GM04503 (cell line): ENCODE measurements at regions not wholly inside any gene's neighbourhood (a gene's known extent, or its start where the extent isn't known, plus 50 kb on each side); places are given as distances from the start of the nearest gene placed in this dataset.

ENCODE experiments used
- DNase-seq: peaks from one replicate; pipeline ENCODE4 v3.0.0-alpha.2; 2012; ENCODE audit warnings: low read depth

DNA sequence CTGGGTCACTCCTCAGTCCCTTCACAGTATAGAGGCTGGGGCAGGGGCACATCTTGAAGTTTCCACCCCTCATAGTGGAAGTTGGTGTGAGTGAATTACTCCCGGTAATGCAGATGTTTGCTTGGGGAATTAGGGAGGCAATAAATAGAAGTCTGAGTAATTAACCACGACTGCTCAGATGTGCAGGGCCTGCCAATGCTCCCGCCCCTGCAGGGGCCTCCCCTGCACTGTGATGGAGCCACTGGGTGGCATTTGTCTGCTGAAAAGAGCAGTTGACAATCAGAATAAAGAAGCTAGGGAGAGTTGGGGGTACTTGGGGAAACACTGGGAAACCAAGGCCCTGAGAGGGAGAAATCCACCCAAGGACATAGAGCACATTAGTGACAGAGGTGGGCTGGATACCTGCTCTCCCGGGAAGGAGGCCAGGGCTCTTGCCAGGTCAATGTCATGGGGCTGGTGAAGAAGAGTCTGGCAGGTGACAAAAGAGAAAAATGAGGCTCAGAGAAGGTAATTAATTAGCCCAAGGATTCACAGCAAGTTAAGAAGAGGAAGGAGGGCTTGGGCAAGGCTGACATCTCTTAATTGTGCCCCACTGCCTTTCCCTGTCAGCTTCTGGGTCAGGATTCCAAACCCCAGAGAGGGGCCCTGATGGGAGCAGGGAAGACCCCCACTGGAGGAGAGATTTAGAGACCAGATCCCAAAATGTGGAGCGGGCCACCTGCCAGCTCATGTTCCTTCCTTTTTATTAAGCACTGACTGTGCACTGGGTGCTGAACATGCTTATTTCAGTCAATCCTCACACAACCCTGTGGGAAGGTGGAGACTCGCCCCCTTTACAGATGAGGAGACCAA, 436.2 kb downstream of the MATN1 start:
- no peak for DNase-seq

GRCh38 chr1:30286241-30286987, 437.0 kb downstream of the MATN1 start:
- DNase-seq = no peak

DNA sequence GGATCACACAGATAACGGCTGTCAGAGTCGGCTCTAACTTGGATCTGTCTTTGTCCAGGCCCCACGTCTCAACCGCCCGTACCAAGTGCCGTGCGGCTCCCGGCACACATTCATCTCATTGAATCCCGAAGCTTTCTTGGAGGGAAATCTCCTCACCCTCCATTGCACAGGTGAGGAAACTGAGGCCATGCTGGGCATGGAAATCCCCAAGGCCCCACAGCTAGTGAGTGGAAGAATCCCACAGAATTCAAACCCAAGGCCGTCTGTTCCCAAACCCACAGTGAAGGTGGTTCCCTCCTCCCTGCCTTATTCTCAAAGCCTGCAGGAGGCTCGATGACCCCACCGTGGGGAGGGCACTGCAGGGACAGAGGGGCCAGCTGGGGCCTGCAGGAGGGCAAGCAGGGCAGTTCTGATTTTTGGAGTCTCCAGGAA, 437.9 kb downstream of the MATN1 start:
- no peak for DNase-seq

DNA sequence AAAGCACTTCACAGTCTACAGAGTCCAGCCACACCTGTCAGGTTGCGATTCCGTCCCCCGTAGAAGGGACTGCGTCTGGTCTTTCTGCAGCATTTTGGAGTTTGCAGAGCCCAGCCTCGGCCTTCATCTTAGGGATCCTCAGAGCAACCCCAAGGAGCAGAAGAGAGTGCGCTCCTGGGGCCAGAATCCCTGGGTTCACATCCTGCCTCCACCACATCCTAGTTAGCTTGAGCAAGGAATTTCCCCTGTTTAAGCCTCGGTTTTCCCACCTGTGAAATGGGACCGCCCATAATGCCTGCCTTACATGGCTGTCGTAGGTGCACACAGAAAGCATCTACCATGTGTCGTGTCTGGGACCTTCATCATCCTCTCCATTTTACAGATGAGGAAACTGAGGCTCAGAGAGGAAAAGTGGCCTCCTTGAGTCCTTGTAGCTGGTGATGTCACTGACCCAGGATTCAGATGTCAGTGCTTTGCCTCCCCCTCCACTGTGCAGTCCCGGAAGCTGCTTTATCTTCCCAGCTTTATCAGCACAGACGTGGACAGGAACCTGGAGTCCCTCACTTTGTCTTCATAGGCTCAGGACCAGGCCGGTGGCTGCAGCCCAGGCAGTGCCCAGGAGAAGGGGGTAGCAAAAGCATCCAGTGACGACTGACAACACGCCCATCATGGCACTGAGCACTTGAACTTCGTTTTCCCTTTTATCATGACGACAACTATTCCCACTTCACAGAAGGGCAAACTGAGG, 438.5 kb downstream of the MATN1 start:
- no peak for DNase-seq

DNA sequence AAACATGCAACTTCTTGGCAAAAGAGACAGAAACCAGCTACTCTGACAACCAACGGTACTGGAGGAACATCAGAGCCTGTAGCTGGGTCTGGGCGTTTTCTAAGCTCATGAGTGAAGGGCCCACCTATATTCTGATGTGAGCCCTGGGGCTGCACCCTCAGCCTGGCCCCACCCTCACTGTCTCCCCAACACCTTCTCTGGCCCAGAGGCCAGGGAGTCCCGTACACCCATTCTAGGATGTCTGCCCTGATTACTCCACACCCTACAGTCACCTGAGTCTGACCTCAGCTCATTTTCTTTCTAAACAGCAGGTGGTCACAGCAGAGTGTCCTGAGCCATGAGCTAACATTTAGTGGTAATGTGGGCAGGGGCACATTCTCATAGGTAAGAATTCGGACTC, 439.2 kb downstream of the MATN1 start:
- no peak for DNase-seq

DNA sequence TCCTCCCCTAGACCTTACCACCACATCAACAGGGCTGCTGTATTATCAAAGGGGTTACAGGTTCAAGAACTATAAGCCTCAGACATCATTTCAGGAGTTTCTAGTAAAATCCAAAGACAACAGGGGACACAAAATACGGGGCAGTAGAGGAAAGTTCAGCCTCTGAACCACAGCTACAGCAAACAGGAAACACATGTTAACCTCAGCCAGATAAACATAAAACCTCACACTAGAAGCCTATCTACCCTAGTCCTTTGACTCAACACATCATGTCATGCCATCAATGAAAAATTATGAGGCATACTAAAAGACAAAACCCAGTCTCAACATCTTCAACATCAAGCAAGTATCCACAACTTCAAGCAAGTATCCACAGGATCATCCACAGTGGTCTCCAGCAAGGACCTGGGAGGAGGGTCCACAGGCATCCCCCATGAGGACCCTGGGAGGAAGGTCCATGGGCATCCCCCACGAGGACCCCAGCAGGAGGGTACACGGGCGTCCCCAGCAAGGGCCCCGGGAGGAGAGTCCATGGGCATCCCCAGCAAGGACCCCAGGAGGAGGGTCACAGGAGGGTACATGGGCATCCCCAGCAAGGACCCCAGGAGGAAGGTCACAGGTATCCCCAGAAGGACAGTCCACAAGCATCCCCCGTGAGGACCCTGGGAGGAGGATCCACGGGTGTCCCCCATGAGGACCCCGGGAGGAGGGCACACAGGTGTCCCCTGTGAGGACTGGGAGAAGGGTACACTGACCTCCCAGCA, 440.0 kb downstream of the MATN1 start:
- no peak for DNase-seq

DNA sequence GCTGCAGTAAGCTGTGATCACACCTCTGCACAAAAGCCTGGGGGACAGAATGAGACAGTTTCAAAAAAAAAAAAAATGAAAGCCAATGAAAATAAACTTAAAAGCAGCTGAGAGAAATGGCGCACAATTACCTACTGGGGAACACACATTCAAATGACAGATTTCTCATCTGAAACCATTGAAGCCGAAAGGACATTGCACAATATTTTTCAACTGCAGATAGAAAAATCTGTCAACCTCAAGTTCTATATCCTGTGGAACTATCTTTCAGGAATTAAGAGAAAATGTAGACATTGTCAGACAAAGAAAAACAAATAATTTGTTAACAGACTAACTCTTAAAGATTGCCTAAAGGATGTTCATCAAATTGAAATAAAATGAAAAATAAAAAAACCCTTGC, 442.8 kb downstream of the MATN1 start:
- DNase-seq = no peak

GRCh38 chr1:30277911-30278310, 445.5 kb downstream of the MATN1 start:
- no peak for DNase-seq

DNA sequence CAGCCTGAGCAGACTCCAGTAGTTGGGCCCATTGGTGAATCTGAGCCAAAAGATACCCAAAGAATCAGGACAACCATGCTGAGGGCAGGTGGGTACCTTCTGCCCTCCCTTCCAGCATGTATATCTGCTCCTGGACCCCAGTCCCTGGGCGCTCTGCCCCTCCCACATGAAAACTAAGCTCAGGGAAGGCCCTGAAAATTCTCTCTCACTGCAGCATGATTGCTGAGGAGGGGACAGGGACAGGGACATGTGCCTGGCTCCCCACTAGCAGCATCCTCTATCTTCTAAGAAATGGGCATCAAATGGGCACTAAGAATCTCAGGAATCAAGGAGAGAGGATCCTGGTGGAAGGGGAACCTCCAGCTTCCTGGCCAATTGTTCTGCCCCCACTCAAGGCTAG, 446.0 kb downstream of the MATN1 start:
- no peak for DNase-seq

DNA sequence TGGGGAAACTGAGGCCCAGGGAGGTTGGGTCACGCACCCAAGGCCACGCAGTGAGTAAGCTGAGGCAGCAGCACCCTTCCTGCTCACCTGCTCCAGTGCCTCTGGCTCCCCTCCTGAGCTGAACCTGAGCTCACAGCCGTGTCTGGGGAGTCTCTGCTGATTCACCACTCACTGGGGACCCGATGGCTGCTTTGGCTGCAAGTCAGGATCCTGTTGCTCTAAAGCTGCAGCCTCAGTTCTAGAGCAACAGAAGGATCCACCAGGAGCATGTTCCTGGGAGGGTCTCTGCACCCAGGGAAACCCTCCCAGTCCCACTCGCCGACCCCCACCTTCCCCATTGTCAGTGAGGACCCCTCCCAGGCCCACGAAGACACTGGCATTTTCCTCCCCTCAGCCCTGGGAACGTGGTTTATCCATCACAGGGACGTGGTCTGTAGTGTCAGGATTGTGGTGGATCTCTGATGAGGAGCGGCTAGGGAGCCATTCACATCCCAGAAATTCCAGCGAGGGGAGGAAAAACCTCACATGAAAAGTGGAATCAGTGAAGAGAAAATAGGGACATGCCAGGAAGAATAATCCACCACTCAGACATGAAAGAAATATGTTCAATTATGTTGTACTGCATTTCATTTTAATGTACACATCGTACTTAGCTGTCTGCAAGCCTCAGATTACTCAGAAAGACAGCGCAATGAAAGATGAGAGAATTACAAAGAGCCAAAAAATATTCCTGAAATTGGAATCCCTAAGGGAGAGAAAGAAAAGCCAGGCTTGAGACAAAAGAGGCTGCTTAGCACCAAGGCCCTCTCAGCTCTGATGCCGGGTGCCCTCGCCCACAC, 447.2 kb downstream of the MATN1 start:
- no peak for DNase-seq

- no peak for DNase-seq
Measured at GRCh38 chr1:30274976-30275621, 448.3 kb downstream of the MATN1 start.

DNA sequence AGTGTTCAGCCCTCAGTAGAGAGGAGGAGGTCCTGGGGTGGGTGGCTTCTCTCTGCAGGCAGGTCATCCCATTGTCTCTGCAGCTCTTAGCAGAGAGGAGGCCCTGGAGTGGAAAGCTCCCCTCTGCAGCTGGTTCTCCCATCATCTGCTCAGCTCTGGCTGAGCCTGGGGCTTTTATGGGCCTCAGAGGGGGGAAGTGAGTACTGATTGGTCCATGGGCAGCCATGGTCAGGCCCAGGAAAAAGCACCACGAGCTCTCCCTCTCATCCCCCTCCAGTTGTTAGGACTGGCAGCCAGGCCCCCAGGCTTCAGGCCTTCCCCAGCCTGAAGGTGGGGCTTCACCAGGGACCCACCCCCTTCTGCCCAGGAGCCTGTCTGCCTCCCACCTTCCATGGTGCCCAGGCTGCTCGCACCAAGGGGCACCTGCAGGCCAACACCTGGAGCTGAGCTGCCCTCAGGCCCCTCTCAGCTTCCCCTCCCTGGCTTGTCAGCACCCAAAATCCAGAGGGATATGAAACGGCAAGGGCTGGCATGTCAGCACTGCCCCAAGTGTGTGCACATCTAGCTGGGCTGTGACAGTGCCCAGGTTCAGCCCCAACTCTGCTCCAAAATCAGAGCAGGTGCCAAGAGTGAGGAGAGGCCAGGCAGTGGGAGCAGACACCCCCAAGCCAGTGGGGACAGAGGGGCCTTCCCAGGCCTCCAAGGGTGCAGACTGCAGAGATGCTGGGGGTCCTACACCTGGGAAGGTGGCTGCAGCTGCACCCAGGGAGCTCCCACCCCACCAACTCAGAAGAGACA, 449.0 kb downstream of the MATN1 start:
- no peak for DNase-seq

GRCh38 chr1:30273456-30273855, 449.9 kb downstream of the MATN1 start:
- no peak for DNase-seq

GRCh38 chr1:30273021-30273325, 450.4 kb downstream of the MATN1 start:
- DNase-seq = no peak

DNA sequence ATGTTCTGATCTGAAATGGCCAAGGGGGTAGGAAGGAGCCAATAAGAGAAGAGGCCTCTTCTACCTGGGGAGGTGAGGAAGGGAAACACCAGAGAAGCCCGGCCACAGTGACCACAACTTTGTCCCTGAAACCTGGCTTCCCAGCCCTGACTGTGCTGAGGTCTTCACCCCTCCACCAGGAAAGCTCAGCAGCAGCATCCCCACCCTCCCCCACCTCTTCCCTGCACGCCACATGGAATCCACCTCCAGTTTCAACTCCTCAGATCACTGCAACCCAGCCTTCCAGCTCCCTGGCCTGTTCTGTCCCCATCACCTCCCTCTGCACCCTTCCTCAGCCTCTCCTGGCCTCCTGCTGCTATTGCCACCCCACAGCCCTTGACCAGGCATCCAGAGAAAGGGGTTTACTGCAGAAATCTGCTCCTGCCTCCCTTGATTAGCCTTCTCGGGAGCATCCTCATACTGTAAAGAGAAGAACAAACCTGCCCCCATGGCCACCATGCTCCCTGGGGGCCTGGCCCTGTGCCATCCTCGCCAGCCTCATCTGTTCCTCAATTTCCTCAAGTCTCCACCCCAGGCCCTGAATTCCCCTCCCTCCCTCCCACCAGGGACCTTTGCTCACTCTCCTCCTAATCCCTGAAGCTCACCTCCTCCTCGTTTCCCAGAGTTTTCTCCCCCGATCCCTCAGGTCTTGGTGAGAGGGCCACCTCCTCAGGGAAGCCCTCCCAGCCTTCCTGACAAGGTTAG, 450.9 kb downstream of the MATN1 start:
- no peak for DNase-seq

GRCh38 chr1:30271401-30272276, 451.7 kb downstream of the MATN1 start:
- DNase-seq = no peak

GRCh38 chr1:30270461-30270860, 452.9 kb downstream of the MATN1 start:
- DNase-seq = no peak
